HUES6 (cell line): ENCODE measurements at regions not wholly inside any gene's neighbourhood (a gene's known extent, or its start where the extent isn't known, plus 50 kb on each side); places are given as distances from the start of the nearest gene placed in this dataset.
A peak's percentile ranks its signal among the peaks of the same experiment; 100 is the strongest.
"Not testable (repeated sequence)": the region's sequence is repeated elsewhere in the genome, so short reads cannot be mapped to it uniquely, and the experiment has no call there.

Source experiments
- H3K27ac ChIP-seq: 2 replicates; pipeline ENCODE4 v1.7.0; 2013; ENCODE audit warnings: low read depth, mild to moderate bottlenecking, low read length, inconsistent platforms
- H3K27me3 ChIP-seq: 2 replicates; pipeline ENCODE4 v1.6.1; 2013; ENCODE audit warnings: low read length; ENCODE audit not compliant: control insufficient read depth, insufficient read depth
- H3K36me3 ChIP-seq: 2 replicates; pipeline ENCODE4 v1.6.1; 2013; ENCODE audit warnings: low read length; ENCODE audit not compliant: control insufficient read depth, insufficient read depth
- H3K4me1 ChIP-seq: 2 replicates; pipeline ENCODE4 v1.6.1; 2013; ENCODE audit warnings: low read length; ENCODE audit not compliant: control insufficient read depth, insufficient read depth
- H3K4me3 ChIP-seq: 2 replicates; pipeline ENCODE4 v1.5.1; 2013; ENCODE audit warnings: low read depth, low read length
- H3K9ac ChIP-seq: one replicate; pipeline ENCODE4 v1.6.1; 2013; ENCODE audit warnings: mild to moderate bottlenecking, low read length
- H3K9me3 ChIP-seq: 2 replicates; pipeline ENCODE4 v1.6.1; 2013; ENCODE audit warnings: low read depth, low read length; ENCODE audit not compliant: control insufficient read depth, insufficient read depth

- no peak overlapping the region for H3K9ac ChIP-seq
- peaks cover 7% of the 10 kb centered on the region; the same call in 1 of the 2 replicates for H3K27me3 ChIP-seq
- no peaks in the 10 kb centered on the region for H3K36me3 ChIP-seq
- H3K4me3 ChIP-seq: no peak overlapping the region
- H3K4me1 ChIP-seq: no peaks in the 10 kb centered on the region
- no peaks in the 10 kb centered on the region for H3K9me3 ChIP-seq
- H3K27ac ChIP-seq: no peak overlapping the region
Observed at GRCh38 chr3:198096015-198096414, 136.0 kb downstream of the LMLN start.

GRCh38 chr3:198097048-198097447, 137.0 kb downstream of the LMLN start:
- Histone ChIP-seq H3K4me3 (no peak overlapping the region), H3K4me1 (no peaks in the 10 kb centered on the region), H3K9me3 (no peaks in the 10 kb centered on the region), H3K9ac (no peak overlapping the region), H3K36me3 (no peaks in the 10 kb centered on the region), H3K27me3 (peaks cover 7% of the 10 kb centered on the region; the same call in 1 of the 2 replicates), H3K27ac (no peak overlapping the region)

- H3K36me3 ChIP-seq, H3K27me3 ChIP-seq, H3K9ac ChIP-seq, H3K4me1 ChIP-seq, H3K27ac ChIP-seq, H3K9me3 ChIP-seq, H3K4me3 ChIP-seq: not testable (repeated sequence)
Observed at GRCh38 chr3:198098661-198099081, 138.7 kb downstream of the LMLN start.

GRCh38 chr3:198103070-198103469, 143.1 kb downstream of the LMLN start:
- H3K36me3 ChIP-seq, H3K4me3 ChIP-seq, H3K9ac ChIP-seq, H3K9me3 ChIP-seq, H3K4me1 ChIP-seq, H3K27ac ChIP-seq, H3K27me3 ChIP-seq: not testable (repeated sequence)

- H3K27me3 ChIP-seq: peaks cover 11% of the 10 kb centered on the region; the same call in 1 of the 2 replicates
- H3K9ac ChIP-seq: no peak overlapping the region
- H3K36me3 ChIP-seq: no peaks in the 10 kb centered on the region
- peaks cover 2% of the 10 kb centered on the region; the same call in 1 of the 2 replicates for H3K9me3 ChIP-seq
- no peaks in the 10 kb centered on the region; the same call in 1 of the 2 replicates for H3K4me1 ChIP-seq
- no peak overlapping the region for H3K4me3 ChIP-seq
- H3K27ac ChIP-seq: no peak overlapping the region
Observed at GRCh38 chr3:198106265-198106664, 146.2 kb downstream of the LMLN start.

- no peaks in the 10 kb centered on the region for H3K36me3 ChIP-seq
- peaks cover 2% of the 10 kb centered on the region; the same call in 1 of the 2 replicates for H3K9me3 ChIP-seq
- no peak overlapping the region for H3K9ac ChIP-seq
- H3K4me1 ChIP-seq: no peaks in the 10 kb centered on the region; the same call in 1 of the 2 replicates
- no peak overlapping the region for H3K27ac ChIP-seq
- peaks cover 29% of the 10 kb centered on the region for H3K27me3 ChIP-seq
- no peak overlapping the region for H3K4me3 ChIP-seq
Observed at GRCh38 chr3:198107840-198108734, 148.1 kb downstream of the LMLN start.

GRCh38 chr3:198109883-198110282, 149.9 kb downstream of the LMLN start:
- peaks cover 2% of the 10 kb centered on the region; the same call in 1 of the 2 replicates for H3K9me3 ChIP-seq
- H3K27me3 ChIP-seq: peaks cover 47% of the 10 kb centered on the region
- no peak overlapping the region for H3K4me3 ChIP-seq

GRCh38 chr3:198112031-198112430, 152.0 kb downstream of the LMLN start:
- no peaks in the 10 kb centered on the region; the same call in 1 of the 2 replicates for H3K4me1 ChIP-seq
- no peak overlapping the region for H3K4me3 ChIP-seq
- no peak overlapping the region for H3K9ac ChIP-seq
- no peaks in the 10 kb centered on the region for H3K36me3 ChIP-seq
- peaks cover 2% of the 10 kb centered on the region; the same call in 1 of the 2 replicates for H3K9me3 ChIP-seq
- H3K27ac ChIP-seq: no peak overlapping the region
- H3K27me3 ChIP-seq: peaks cover 53% of the 10 kb centered on the region

More at GRCh38 chr3:198109883-198110282, 149.9 kb downstream of the LMLN start:
- Histone ChIP-seq H3K36me3 (no peaks in the 10 kb centered on the region), H3K27ac (no peak overlapping the region), H3K4me1 (no peaks in the 10 kb centered on the region; the same call in 1 of the 2 replicates), H3K9ac (no peak overlapping the region)

GRCh38 chr3:198113206-198114053, 153.4 kb downstream of the LMLN start:
- H3K36me3 ChIP-seq: no peaks in the 10 kb centered on the region
- H3K4me3 ChIP-seq: peak overlapping the region; percentile 44
- H3K9me3 ChIP-seq: peaks cover 2% of the 10 kb centered on the region; the same call in 1 of the 2 replicates
- peak overlapping the region; percentile 11 for H3K9ac ChIP-seq
- no peaks in the 10 kb centered on the region for H3K4me1 ChIP-seq
- no peak overlapping the region for H3K27ac ChIP-seq
- H3K27me3 ChIP-seq: peaks cover 53% of the 10 kb centered on the region

GRCh38 chr3:198114516-198114915, 154.5 kb downstream of the LMLN start:
- H3K27me3 ChIP-seq: peaks cover 53% of the 10 kb centered on the region
- not testable (repeated sequence) for H3K4me1 ChIP-seq, H3K27ac ChIP-seq, H3K9ac ChIP-seq, H3K9me3 ChIP-seq, H3K4me3 ChIP-seq, H3K36me3 ChIP-seq

- H3K9ac ChIP-seq, H3K4me3 ChIP-seq, H3K27ac ChIP-seq, H3K27me3 ChIP-seq, H3K4me1 ChIP-seq, H3K9me3 ChIP-seq, H3K36me3 ChIP-seq: not testable (repeated sequence)
Observed at GRCh38 chr3:198122184-198122583, 162.2 kb downstream of the LMLN start.
